Fibroblast of lung (primary cell): ENCODE measurements at regions not wholly inside any gene's neighbourhood (a gene's known extent, or its start where the extent isn't known, plus 50 kb on each side); places are given as distances from the start of the nearest gene placed in this dataset.

ENCODE experiments used
- DNase-seq, 2 donors: peaks; one replicate each; pipeline versions ENCODE4 v3.0.0 to v3.0.0-alpha.2; 2010; ENCODE audit warnings: low read depth in 2 of 2
- H2AFZ ChIP-seq: 2 replicates; pipeline ENCODE4 v1.5.1; 2012; ENCODE audit warnings: low read length, control low read depth, inconsistent platforms
- H3K27ac ChIP-seq: 2 replicates; pipeline ENCODE4 v1.5.1; 2011; ENCODE audit warnings: low read length, control low read depth; ENCODE audit not compliant: insufficient read depth
- H3K27me3 ChIP-seq: 2 replicates; pipeline ENCODE4 v1.5.1; 2011; ENCODE audit warnings: mild to moderate bottlenecking, low read length; ENCODE audit not compliant: control insufficient read depth, insufficient read depth
- H3K36me3 ChIP-seq: 2 replicates; pipeline ENCODE4 v1.5.1; 2011; ENCODE audit warnings: low read length; ENCODE audit not compliant: control insufficient read depth, insufficient read depth
- H3K4me1 ChIP-seq: 2 replicates; pipeline ENCODE4 v1.5.1; 2011; ENCODE audit warnings: low read length; ENCODE audit not compliant: control insufficient read depth, insufficient read depth; ENCODE audit errors: extremely low read depth
- H3K4me2 ChIP-seq: 2 replicates; pipeline ENCODE4 v1.5.1; 2011; ENCODE audit warnings: low read length, control low read depth; ENCODE audit not compliant: insufficient read depth; ENCODE audit errors: extremely low read depth
- H3K4me3 ChIP-seq, 4 experiments: fragments of 200-600 bp in 1 of 4; sonication (generic) in 1 of 4; replicated peaks in 1 of 4; 2 replicates each; pipeline ENCODE4 v1.5.1; 2011 to 2016; ENCODE audit warnings: low read length in 4 of 4, low read depth in 3 of 4, mild to moderate bottlenecking in 3 of 4, control low read depth in 2 of 4, inconsistent platforms in 1 of 4, mixed read lengths in 1 of 4; ENCODE audit not compliant: insufficient read depth in 1 of 4; ENCODE audit errors: control extremely low read depth in 1 of 4
- H3K79me2 ChIP-seq: 2 replicates; pipeline ENCODE4 v1.5.1; 2012; ENCODE audit warnings: mild to moderate bottlenecking, low read length, inconsistent platforms; ENCODE audit not compliant: control insufficient read depth, insufficient read depth
- H3K9ac ChIP-seq: 2 replicates; pipeline ENCODE4 v1.5.1; 2011; ENCODE audit warnings: mild to moderate bottlenecking, low read length, control low read depth; ENCODE audit not compliant: insufficient read depth
- H3K9me3 ChIP-seq: 2 replicates; pipeline ENCODE4 v1.5.1; 2012; ENCODE audit warnings: low read depth, low read length; ENCODE audit not compliant: control insufficient read depth, insufficient read depth
- H4K20me1 ChIP-seq: 2 replicates; pipeline ENCODE4 v1.5.1; 2011; ENCODE audit warnings: low read length; ENCODE audit not compliant: control insufficient read depth, insufficient read depth; ENCODE audit errors: extremely low read depth
- CTCF ChIP-seq, 2 donors: IDR thresholded peaks in 1 of 2; conservative IDR thresholded peaks in 1 of 2; 1 replicate in 1 of 2; 2 replicates in 1 of 2; pipeline ENCODE4 v1.5.1; 2011 to 2012; ENCODE audit warnings: low read length in 2 of 2, control low read depth in 1 of 2, inconsistent platforms in 1 of 2, low read depth in 1 of 2, mild to moderate bottlenecking in 1 of 2
- EZH2 ChIP-seq: IDR thresholded peaks from 2 replicates; pipeline ENCODE4 v1.5.1; 2012; ENCODE audit warnings: low read length, control low read depth, mild to moderate bottlenecking; ENCODE audit errors: missing control alignments

GRCh38 chr12:94722664-94723063 lies 72.3 kb upstream of the TMCC3 start:
- no peak for DNase-seq
- Histone ChIP-seq H3K79me2 (no peaks in the 10 kb centered on the region), H3K4me1 (peaks cover 2% of the 10 kb centered on the region), H3K27ac (no peak overlapping the region), H3K9ac (no peak overlapping the region), H4K20me1 (no peaks in the 10 kb centered on the region), H2AFZ (no peak overlapping the region), H3K36me3 (no peaks in the 10 kb centered on the region), H3K9me3 (no peaks in the 10 kb centered on the region), H3K4me3 (no peak overlapping the region), H3K4me2 (no peak overlapping the region), H3K27me3 (no peaks in the 10 kb centered on the region)
- no peak for TF ChIP-seq EZH2
- no peak for TF ChIP-seq CTCF (conservative IDR thresholded peaks at IDR 0.05 in 1 of 2, IDR thresholded peaks at IDR 0.05 in 1 of 2; ENCODE audit: low read depth in 1 of 2, low read length in 2 of 2)

GRCh38 chr12:94721173-94721572 lies 70.8 kb upstream of the TMCC3 start:
- Histone ChIP-seq H3K4me3 (no peak overlapping the region), H3K79me2 (no peaks in the 10 kb centered on the region), H2AFZ (no peak overlapping the region), H3K27me3 (no peaks in the 10 kb centered on the region), H4K20me1 (no peaks in the 10 kb centered on the region), H3K4me1 (peaks cover 2% of the 10 kb centered on the region), H3K36me3 (no peaks in the 10 kb centered on the region), H3K27ac (no peak overlapping the region), H3K9me3 (no peaks in the 10 kb centered on the region), H3K4me2 (no peak overlapping the region), H3K9ac (no peak overlapping the region)
- TF ChIP-seq EZH2 (no peak), CTCF (conservative IDR thresholded peaks at IDR 0.05 in 1 of 2, IDR thresholded peaks at IDR 0.05 in 1 of 2; ENCODE audit: low read depth in 1 of 2, low read length in 2 of 2) (no peak)
- peak in 1 of 2 donors; percentile 2 for DNase-seq

GRCh38 chr12:94718114-94718513 lies 67.8 kb upstream of the TMCC3 start:
- Histone ChIP-seq H3K36me3 (no peaks in the 10 kb centered on the region), H3K4me1 (peaks cover 2% of the 10 kb centered on the region), H3K9ac (no peak overlapping the region), H3K4me2 (no peak overlapping the region), H3K27ac (no peak overlapping the region), H3K27me3 (no peaks in the 10 kb centered on the region), H3K9me3 (no peaks in the 10 kb centered on the region), H3K79me2 (no peaks in the 10 kb centered on the region), H3K4me3 (no peak overlapping the region), H2AFZ (no peak overlapping the region), H4K20me1 (no peaks in the 10 kb centered on the region)
- TF ChIP-seq CTCF (conservative IDR thresholded peaks at IDR 0.05 in 1 of 2, IDR thresholded peaks at IDR 0.05 in 1 of 2; ENCODE audit: low read depth in 1 of 2, low read length in 2 of 2) (no peak), EZH2 (no peak)
- peak; percentile 4 to 36 for DNase-seq
